ENCODE measurements at regions not wholly inside any gene's neighbourhood (a gene's known extent, or its start where the extent isn't known, plus 50 kb on each side); places are given as distances from the start of the nearest gene placed in this dataset.
A peak's percentile ranks its signal among the peaks of the same experiment; 100 is the strongest.

GRCh38 chr9:120009856-120010255 is 570.1 kb downstream of the CDK5RAP2 start:
- DNase-seq: no peak

GRCh38 chr9:120001536-120001935 is 578.4 kb downstream of the CDK5RAP2 start:
- no peak for DNase-seq

GRCh38 chr9:119998614-119999013 is 581.4 kb downstream of the CDK5RAP2 start:
- no peak for DNase-seq

- no peak for DNase-seq
Observed at GRCh38 chr9:119991797-119992196, 588.2 kb downstream of the CDK5RAP2 start.

- no peak for DNase-seq
Observed at GRCh38 chr9:119986713-119987112, 593.3 kb downstream of the CDK5RAP2 start.

- no peak for DNase-seq
Observed at GRCh38 chr9:119986205-119986604, 593.8 kb downstream of the CDK5RAP2 start.

GRCh38 chr9:119974026-119974425 is 604.8 kb upstream of the BRINP1 start:
- DNase-seq: no peak

- DNase-seq: peak; percentile 45
Observed at GRCh38 chr9:119968836-119969707, 599.8 kb upstream of the BRINP1 start.

GRCh38 chr9:119967867-119968535 is 598.8 kb upstream of the BRINP1 start:
- DNase-seq: no peak

- DNase-seq: peak; percentile 54
Observed at GRCh38 chr9:119963798-119964372, 594.6 kb upstream of the BRINP1 start.

GRCh38 chr9:119963258-119963797 is 594.1 kb upstream of the BRINP1 start:
- DNase-seq: no peak

GRCh38 chr9:119961774-119962424 is 592.7 kb upstream of the BRINP1 start:
- no peak for DNase-seq

GRCh38 chr9:119959846-119960545 is 590.8 kb upstream of the BRINP1 start:
- DNase-seq: no peak

- DNase-seq: peak; percentile 44
Observed at GRCh38 chr9:119956111-119956510, 586.9 kb upstream of the BRINP1 start.

GRCh38 chr9:119955276-119955675 is 586.0 kb upstream of the BRINP1 start:
- DNase-seq: no peak

GRCh38 chr9:119951591-119951990 is 582.4 kb upstream of the BRINP1 start:
- no peak for DNase-seq

- no peak for DNase-seq
Observed at GRCh38 chr9:119951090-119951489, 581.9 kb upstream of the BRINP1 start.

GRCh38 chr9:119945686-119946085 is 576.5 kb upstream of the BRINP1 start:
- DNase-seq: no peak

GRCh38 chr9:119941091-119941490 is 571.9 kb upstream of the BRINP1 start:
- DNase-seq: no peak

- DNase-seq: no peak
Observed at GRCh38 chr9:119938871-119939270, 569.6 kb upstream of the BRINP1 start.

- DNase-seq: no peak
Observed at GRCh38 chr9:119934497-119934896, 565.3 kb upstream of the BRINP1 start.

GRCh38 chr9:119933191-119933590 is 564.0 kb upstream of the BRINP1 start:
- no peak for DNase-seq

Measured in renal pelvis (tissue), 1 donor.